Karpas-422 (cell line): ENCODE measurements at regions not wholly inside any gene's neighbourhood (a gene's known extent, or its start where the extent isn't known, plus 50 kb on each side); places are given as distances from the start of the nearest gene placed in this dataset.

ENCODE experiments used
- DNase-seq: peaks from one replicate; pipeline ENCODE4 v3.0.0-alpha.2; 2015
- H2AFZ ChIP-seq: fragments of 200-600 bp; sonication (generic); 2 replicates; pipeline ENCODE4 v1.6.1; 2014; ENCODE audit warnings: antibody characterized with exemption, low read length, mixed read lengths
- H3K27ac ChIP-seq: fragments of 200-600 bp; sonication (generic); 2 replicates; pipeline ENCODE4 v1.5.1; 2014; ENCODE audit warnings: mild to moderate bottlenecking, low read length, moderate library complexity
- H3K27me3 ChIP-seq: fragments of 200-600 bp; sonication (generic); 2 replicates; pipeline ENCODE4 v1.6.1; 2014; ENCODE audit warnings: low read length, mixed read lengths
- H3K36me3 ChIP-seq: fragments of 200-600 bp; sonication (generic); 2 replicates; pipeline ENCODE4 v1.6.1; 2014; ENCODE audit warnings: low read length, mixed read lengths; ENCODE audit not compliant: insufficient read depth
- H3K4me1 ChIP-seq: fragments of 200-600 bp; sonication (generic); 2 replicates; pipeline ENCODE4 v1.6.1; 2014; ENCODE audit warnings: mild to moderate bottlenecking, low read length, mixed read lengths
- H3K4me2 ChIP-seq: fragments of 200-600 bp; sonication (generic); 2 replicates; pipeline ENCODE4 v1.6.1; 2014; ENCODE audit warnings: low read length, low read depth, mild to moderate bottlenecking; ENCODE audit not compliant: poor library complexity, severe bottlenecking
- H3K4me3 ChIP-seq: fragments of 200-600 bp; sonication (generic); 2 replicates; pipeline ENCODE4 v1.5.1; 2014; ENCODE audit warnings: mild to moderate bottlenecking, antibody characterized with exemption, low read length, mixed read lengths
- H3K79me2 ChIP-seq: fragments of 200-600 bp; sonication (generic); 2 replicates; pipeline ENCODE4 v1.6.1; 2014; ENCODE audit warnings: mild to moderate bottlenecking, low read length, mixed read lengths
- H3K9ac ChIP-seq: fragments of 200-600 bp; sonication (generic); 2 replicates; pipeline ENCODE4 v1.6.0; 2014; ENCODE audit warnings: low read length
- H3K9me2 ChIP-seq: fragments of 200-600 bp; sonication (generic), shearing (Covaris generic); replicated peaks from 2 replicates; pipeline ENCODE4 v1.6.0; 2014; ENCODE audit warnings: mild to moderate bottlenecking, low read length, moderate library complexity; ENCODE audit not compliant: insufficient read depth
- H3K9me3 ChIP-seq: fragments of 300-700, 200-600 bp; sonication (generic); 2 replicates; pipeline ENCODE4 v1.6.1; 2014; ENCODE audit warnings: low read length, mixed read lengths
- H4K20me1 ChIP-seq: fragments of 200-600 bp; sonication (generic); 2 replicates; pipeline ENCODE4 v1.6.1; 2014; ENCODE audit warnings: mild to moderate bottlenecking, antibody characterized with exemption, low read length, low read depth; ENCODE audit not compliant: insufficient read depth

- Histone ChIP-seq H3K4me1 (peaks cover 32% of the 10 kb centered on the region), H2AFZ (no peak overlapping the region), H3K9me3 (no peaks in the 10 kb centered on the region), H3K4me2 (peak overlapping the region; percentile 87), H3K27me3 (no peaks in the 10 kb centered on the region), H3K9ac (peak overlapping the region; percentile 92), H3K27ac (peak overlapping the region; percentile 79; the same call in 1 of the 2 replicates), H4K20me1 (peaks cover 35% of the 10 kb centered on the region), H3K9me2 (no peaks in the 10 kb centered on the region), H3K36me3 (peaks cover 6% of the 10 kb centered on the region; the same call in 1 of the 2 replicates), H3K4me3 (peak overlapping the region; percentile 73), H3K79me2 (peaks cover 77% of the 10 kb centered on the region)
- DNase-seq: no peak
These were observed 76.4 kb upstream of the PPARA start for GRCh38 chr22:46073683-46074504.

GRCh38 chr22:46074771-46075551, 75.4 kb upstream of the PPARA start:
- Histone ChIP-seq H3K4me1 (peaks cover 22% of the 10 kb centered on the region), H3K9me2 (no peaks in the 10 kb centered on the region), H3K36me3 (peaks cover 6% of the 10 kb centered on the region; the same call in 1 of the 2 replicates), H3K9ac (peak overlapping the region; percentile 92), H3K9me3 (no peaks in the 10 kb centered on the region), H3K79me2 (peaks cover 83% of the 10 kb centered on the region), H3K4me3 (peak overlapping the region; percentile 73; the same call in 1 of the 2 replicates), H4K20me1 (peaks cover 35% of the 10 kb centered on the region), H3K27ac (no peak overlapping the region), H3K4me2 (peak overlapping the region; percentile 87), H3K27me3 (no peaks in the 10 kb centered on the region), H2AFZ (no peak overlapping the region)
- no peak for DNase-seq

GRCh38 chr22:46075764-46076531, 74.4 kb upstream of the PPARA start:
- peaks cover 21% of the 10 kb centered on the region for H3K4me1 ChIP-seq
- no peak overlapping the region for H3K27ac ChIP-seq
- H3K9me2 ChIP-seq: no peaks in the 10 kb centered on the region
- no peak overlapping the region for H3K9ac ChIP-seq
- H3K27me3 ChIP-seq: no peaks in the 10 kb centered on the region
- H3K36me3 ChIP-seq: peaks cover 6% of the 10 kb centered on the region; the same call in 1 of the 2 replicates
- H2AFZ ChIP-seq: no peak overlapping the region
- peaks cover 91% of the 10 kb centered on the region for H3K79me2 ChIP-seq
- H3K4me2 ChIP-seq: no peak overlapping the region
- peaks cover 35% of the 10 kb centered on the region for H4K20me1 ChIP-seq
- DNase-seq: no peak
- H3K9me3 ChIP-seq: no peaks in the 10 kb centered on the region
- no peak overlapping the region for H3K4me3 ChIP-seq

GRCh38 chr22:46076651-46077339, 73.5 kb upstream of the PPARA start:
- no peak overlapping the region for H2AFZ ChIP-seq
- H3K4me2 ChIP-seq: no peak overlapping the region
- no peak overlapping the region for H3K27ac ChIP-seq
- H3K27me3 ChIP-seq: no peaks in the 10 kb centered on the region
- H4K20me1 ChIP-seq: peaks cover 35% of the 10 kb centered on the region
- H3K4me3 ChIP-seq: no peak overlapping the region
- H3K9me3 ChIP-seq: no peaks in the 10 kb centered on the region
- peaks cover 6% of the 10 kb centered on the region; the same call in 1 of the 2 replicates for H3K36me3 ChIP-seq
- no peak for DNase-seq
- H3K9me2 ChIP-seq: no peaks in the 10 kb centered on the region
- H3K79me2 ChIP-seq: peaks cover 96% of the 10 kb centered on the region
- no peak overlapping the region for H3K9ac ChIP-seq
- peaks cover 21% of the 10 kb centered on the region for H3K4me1 ChIP-seq

GRCh38 chr22:46077669-46078099, 72.6 kb upstream of the PPARA start:
- Histone ChIP-seq H3K79me2 (peaks cover 97% of the 10 kb centered on the region), H3K9me3 (no peaks in the 10 kb centered on the region), H3K4me1 (peaks cover 21% of the 10 kb centered on the region), H2AFZ (no peak overlapping the region), H3K27me3 (no peaks in the 10 kb centered on the region), H3K9me2 (no peaks in the 10 kb centered on the region), H3K4me3 (no peak overlapping the region), H4K20me1 (peaks cover 35% of the 10 kb centered on the region), H3K36me3 (peaks cover 6% of the 10 kb centered on the region; the same call in 1 of the 2 replicates), H3K9ac (no peak overlapping the region), H3K27ac (no peak overlapping the region), H3K4me2 (no peak overlapping the region)
- no peak for DNase-seq

GRCh38 chr22:46078241-46079092, 71.9 kb upstream of the PPARA start:
- Histone ChIP-seq H3K27ac (no peak overlapping the region), H3K9ac (no peak overlapping the region), H3K4me1 (peaks cover 15% of the 10 kb centered on the region), H3K4me2 (no peak overlapping the region), H3K79me2 (peaks cover 97% of the 10 kb centered on the region), H3K9me3 (no peaks in the 10 kb centered on the region), H4K20me1 (peaks cover 29% of the 10 kb centered on the region), H2AFZ (no peak overlapping the region), H3K27me3 (no peaks in the 10 kb centered on the region), H3K36me3 (peaks cover 6% of the 10 kb centered on the region; the same call in 1 of the 2 replicates), H3K9me2 (no peaks in the 10 kb centered on the region), H3K4me3 (no peak overlapping the region)
- no peak for DNase-seq
